PFSK-1 (cell line): ENCODE measurements at regions not wholly inside any gene's neighbourhood (a gene's known extent, or its start where the extent isn't known, plus 50 kb on each side); places are given as distances from the start of the nearest gene placed in this dataset.

Source experiments
- POLR2AphosphoS5 ChIP-seq: IDR thresholded peaks from 2 replicates; pipeline ENCODE4 v1.6.1; 2012; ENCODE audit warnings: low read depth, mild to moderate bottlenecking, control low read depth, low read length, moderate library complexity
- SIN3A ChIP-seq: IDR thresholded peaks from 2 replicates; pipeline ENCODE4 v1.6.1; 2012; ENCODE audit warnings: mild to moderate bottlenecking, low read length, moderate library complexity, borderline replicate concordance; ENCODE audit not compliant: insufficient read depth
- TAF1 ChIP-seq: IDR thresholded peaks from 2 replicates; pipeline ENCODE4 v1.6.1; 2012; ENCODE audit warnings: low read length, control low read depth, borderline replicate concordance; ENCODE audit not compliant: insufficient read depth

- TF ChIP-seq TAF1 (no peak), POLR2AphosphoS5 (no peak), SIN3A (no peak)
Measured at GRCh38 chr14:97912217-97912616, 1115.0 kb downstream of the VRK1 start.
